NCI-H128 (cell line): ENCODE measurements at regions not wholly inside any gene's neighbourhood (a gene's known extent, or its start where the extent isn't known, plus 50 kb on each side); places are given as distances from the start of the nearest gene placed in this dataset.

Experiments
- DNase-seq: peaks from one replicate; lab custom pipeline; 2025; ENCODE audit not compliant: unreplicated experiment; lab: John Stamatoyannopoulos, UW

- DNase-seq, result no peak
Observed at GRCh38 chr20:22438346-22438745, 146.0 kb downstream of the FOXA2 start.

- DNase-seq, result no peak
Observed at GRCh38 chr20:22437354-22437753, 147.0 kb downstream of the FOXA2 start.

- DNase-seq, result no peak
Observed at GRCh38 chr20:22431419-22431818, 153.0 kb downstream of the FOXA2 start.

GRCh38 chr20:22430746-22431168 lies 153.6 kb downstream of the FOXA2 start:
- DNase-seq, result no peak

- DNase-seq, result no peak
Observed at GRCh38 chr20:22430154-22430745, 154.1 kb downstream of the FOXA2 start.

- DNase-seq, result no peak
Observed at GRCh38 chr20:22429175-22430153, 154.9 kb downstream of the FOXA2 start.

- DNase-seq, result no peak
Observed at GRCh38 chr20:22428051-22428450, 156.3 kb downstream of the FOXA2 start.

- DNase-seq, result no peak
Observed at GRCh38 chr20:22426772-22427171, 157.6 kb downstream of the FOXA2 start.

GRCh38 chr20:22425344-22426295 lies 158.8 kb downstream of the FOXA2 start:
- DNase-seq, result no peak

- DNase-seq, result no peak
Observed at GRCh38 chr20:22423190-22423832, 161.1 kb downstream of the FOXA2 start.

- no peak for DNase-seq
Observed at GRCh38 chr20:22420116-22420598, 164.2 kb downstream of the FOXA2 start.

GRCh38 chr20:22418738-22419137 lies 165.6 kb downstream of the FOXA2 start:
- DNase-seq, result no peak

- DNase-seq, result no peak
Observed at GRCh38 chr20:22414305-22414742, 170.0 kb downstream of the FOXA2 start.

- no peak for DNase-seq
Observed at GRCh38 chr20:22412977-22413868, 171.1 kb downstream of the FOXA2 start.

GRCh38 chr20:22411627-22412450 lies 172.5 kb downstream of the FOXA2 start:
- no peak for DNase-seq

GRCh38 chr20:22411286-22411626 lies 173.1 kb downstream of the FOXA2 start:
- no peak for DNase-seq

GRCh38 chr20:22410556-22411130 lies 173.7 kb downstream of the FOXA2 start:
- no peak for DNase-seq
